ENCODE measurements at regions not wholly inside any gene's neighbourhood (a gene's known extent, or its start where the extent isn't known, plus 50 kb on each side); places are given as distances from the start of the nearest gene placed in this dataset.

DNA sequence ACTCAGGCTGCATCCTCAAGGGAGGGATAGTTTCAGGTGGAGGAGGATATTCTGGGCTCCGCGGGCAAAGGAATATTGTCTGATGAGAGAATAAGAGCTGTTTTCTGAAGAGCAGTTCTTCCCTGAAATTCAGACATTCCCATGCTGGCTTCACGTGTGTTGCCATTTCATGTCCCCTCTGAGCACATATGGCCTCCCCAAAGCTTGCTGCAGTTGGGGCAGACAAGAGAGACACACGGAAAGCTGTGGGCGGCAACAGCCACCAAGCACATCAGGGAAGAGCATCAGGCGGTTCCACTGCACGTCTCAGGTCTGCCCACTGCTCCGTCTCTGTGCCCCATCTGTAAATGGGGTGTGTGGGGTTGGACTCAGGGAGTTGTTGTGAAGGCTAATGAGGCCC is 247.5 kb upstream of the TSHZ3 start:
- in situ Hi-C loops (cut with HindIII; ENCODE audit: low sequenced_read_pairs), result no loop called here

DNA sequence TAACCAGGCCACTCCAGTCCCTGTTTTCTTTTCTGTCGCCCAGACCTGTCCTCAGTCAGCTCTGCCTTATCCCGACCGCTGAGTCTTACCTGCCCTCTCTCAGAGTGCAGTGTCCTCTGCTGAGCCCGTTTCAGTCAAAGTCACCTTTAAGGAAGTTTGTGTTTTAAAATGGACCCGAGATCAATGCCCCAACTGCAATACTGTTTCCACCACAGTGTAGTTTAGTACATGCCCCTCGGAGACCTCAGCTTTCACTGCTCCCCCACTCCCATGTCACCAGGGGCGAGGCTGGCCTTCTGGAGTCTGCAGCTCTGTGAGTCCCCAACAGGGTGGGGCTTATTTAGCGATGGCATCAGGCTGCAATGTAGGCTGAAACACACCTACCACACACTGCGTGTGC is 248.4 kb upstream of the TSHZ3 start:
- in situ Hi-C loops (cut with HindIII; ENCODE audit: low sequenced_read_pairs), result no loop called here

DNA sequence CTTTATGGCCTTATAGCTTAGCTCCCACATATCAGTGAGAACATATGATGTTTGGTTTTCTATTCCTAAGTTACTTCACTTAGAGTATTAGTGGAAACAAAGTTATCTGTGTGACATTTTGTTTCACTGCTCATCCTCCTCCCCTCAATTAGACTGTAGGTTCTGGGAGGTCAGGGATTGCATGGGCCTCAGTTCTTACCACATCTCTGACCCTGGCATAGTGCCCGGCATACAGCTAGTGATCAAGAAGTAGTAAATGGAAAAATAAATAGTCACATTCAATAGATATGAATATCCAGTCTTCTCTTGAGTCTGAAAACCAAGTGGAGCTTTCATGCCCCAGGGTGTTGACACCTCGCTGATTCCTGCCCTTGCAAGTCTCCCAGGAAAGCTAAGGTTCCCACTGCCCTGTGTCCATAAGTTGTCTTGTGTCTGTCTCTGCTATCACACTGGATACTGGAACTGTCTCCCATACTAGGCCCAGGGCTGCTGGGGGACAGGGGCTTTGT is 249.5 kb upstream of the TSHZ3 start:
- in situ Hi-C loops (cut with HindIII; ENCODE audit: low sequenced_read_pairs), result no loop called here

- in situ Hi-C loops (cut with HindIII; ENCODE audit: low sequenced_read_pairs), result no loop called here
Measured at GRCh38 chr19:31600731-31601295, 251.6 kb upstream of the TSHZ3 start.

- in situ Hi-C loops (cut with HindIII; ENCODE audit: low sequenced_read_pairs), result no loop called here
Measured at GRCh38 chr19:31601855-31602254, 252.6 kb upstream of the TSHZ3 start.

- in situ Hi-C loops (cut with HindIII; ENCODE audit: low sequenced_read_pairs), result no loop called here
Measured at GRCh38 chr19:31602548-31602947, 253.3 kb upstream of the TSHZ3 start.

DNA sequence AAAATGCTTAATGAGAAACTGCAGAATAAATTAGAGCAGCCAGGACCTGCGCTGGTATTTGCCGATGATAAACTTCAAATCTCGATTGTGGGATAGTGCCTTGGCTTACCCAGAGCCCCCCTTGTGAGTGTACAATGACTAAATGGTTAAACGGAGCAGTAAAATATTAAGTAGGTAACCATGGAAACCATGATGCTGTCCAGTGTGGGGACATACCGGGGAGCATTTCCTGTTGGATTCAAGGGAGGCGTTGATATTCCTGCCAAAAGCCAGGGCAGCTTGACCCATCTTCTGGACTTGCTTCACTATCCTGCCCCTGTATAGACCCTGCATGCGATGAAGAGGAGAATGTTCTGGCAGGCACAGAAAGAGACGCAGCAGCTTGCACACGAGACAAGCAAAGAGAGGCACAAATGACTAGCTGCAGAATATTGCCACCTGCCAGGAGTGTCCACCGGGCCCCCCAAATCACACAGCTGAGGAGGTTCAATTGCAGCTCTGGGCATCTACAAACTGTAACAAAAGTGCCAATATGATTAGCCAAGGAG is 255.3 kb upstream of the TSHZ3 start:
- in situ Hi-C loops (cut with HindIII; ENCODE audit: low sequenced_read_pairs), result no loop called here

DNA sequence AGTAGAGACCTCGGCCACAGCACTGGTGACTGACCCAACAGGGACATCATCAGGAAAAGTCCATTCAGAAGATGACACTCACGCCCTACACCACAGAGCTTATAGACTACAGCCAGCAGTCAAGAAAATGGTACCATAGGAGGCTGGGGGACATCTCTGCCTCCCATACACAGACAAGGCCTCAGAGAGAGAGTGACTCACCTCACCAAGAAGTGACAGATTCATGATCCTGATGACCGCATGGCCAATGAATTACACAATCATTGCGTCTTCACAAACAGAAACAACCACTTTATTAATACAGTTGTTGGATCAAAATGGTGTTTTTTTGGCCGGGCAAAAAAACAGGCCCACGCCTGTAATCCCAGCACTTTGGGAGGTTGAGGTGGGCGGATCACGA is 260.8 kb upstream of the TSHZ3 start:
- in situ Hi-C loops (cut with HindIII; ENCODE audit: low sequenced_read_pairs), result no loop called here

DNA sequence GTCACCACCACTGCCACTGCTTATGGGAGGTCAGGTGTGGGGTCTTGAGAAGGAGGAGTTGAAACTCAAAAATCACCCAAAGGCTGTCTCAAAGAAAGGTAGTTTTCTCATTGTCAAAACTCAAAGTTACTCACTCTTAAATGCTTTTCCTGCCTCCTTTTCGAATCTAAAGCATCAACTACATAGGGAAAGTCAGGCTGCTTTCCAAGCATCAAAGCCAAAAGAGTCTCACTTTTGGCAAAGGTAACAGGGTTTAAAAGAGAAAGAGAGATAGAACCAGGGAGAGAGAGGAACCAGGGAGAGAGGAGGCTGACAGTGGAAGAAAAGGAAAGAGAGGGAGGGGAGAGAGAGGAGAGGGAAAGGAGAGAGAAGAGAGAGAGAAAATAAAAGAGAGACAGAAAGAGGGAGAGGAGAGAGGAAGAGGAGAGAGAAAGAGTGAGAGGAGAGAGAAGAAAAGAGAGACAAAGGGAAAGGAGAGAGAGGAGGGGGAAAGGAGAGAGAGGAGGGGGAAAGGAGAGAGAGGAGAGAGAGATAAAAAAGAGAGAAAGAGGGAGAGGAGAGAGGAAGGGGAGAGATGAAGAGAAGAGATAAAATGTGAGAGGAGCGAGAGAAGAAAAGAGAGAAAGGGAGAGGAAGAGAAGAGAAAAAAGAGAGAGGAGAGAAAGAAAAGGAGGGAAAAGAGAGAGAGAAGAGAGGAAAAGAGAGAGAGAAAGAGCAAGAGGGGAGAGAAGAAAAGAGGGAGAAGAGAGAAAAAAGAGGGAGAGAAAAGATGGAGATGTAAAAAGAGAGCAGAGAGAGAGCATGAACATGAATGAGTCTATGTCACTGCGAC is 262.0 kb upstream of the TSHZ3 start:
- in situ Hi-C loops (cut with HindIII; ENCODE audit: low sequenced_read_pairs), result no loop called here

- in situ Hi-C loops (cut with HindIII; ENCODE audit: low sequenced_read_pairs), result no loop called here
Measured at GRCh38 chr19:31612873-31613272, 263.6 kb upstream of the TSHZ3 start.

DNA sequence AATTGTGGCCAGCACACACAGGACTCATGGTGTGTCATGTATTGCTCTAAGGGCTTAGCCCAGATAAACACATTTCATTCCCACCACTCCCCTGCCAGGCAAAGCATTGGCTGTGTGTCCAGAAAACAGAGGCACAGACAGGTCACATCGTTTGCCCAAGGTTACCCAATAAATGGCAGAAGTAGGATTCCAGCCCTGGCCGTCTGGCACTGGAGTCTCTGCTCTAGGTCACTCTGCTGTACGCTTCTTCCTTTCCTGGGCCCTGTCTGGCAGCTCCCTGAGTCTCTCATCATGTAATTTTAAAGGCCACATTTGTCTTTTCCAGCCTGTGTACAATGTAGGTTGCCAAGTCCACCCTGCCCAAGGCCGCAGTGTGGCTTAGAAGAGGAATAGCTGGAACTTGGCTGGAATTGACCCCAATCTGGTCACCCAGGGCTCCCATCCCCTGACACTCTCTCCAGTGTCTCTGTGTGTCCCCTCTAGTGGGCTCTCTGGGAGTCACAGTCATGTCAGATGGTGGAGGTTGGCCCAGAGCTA is 264.5 kb upstream of the TSHZ3 start:
- in situ Hi-C loops (cut with HindIII; ENCODE audit: low sequenced_read_pairs), result no loop called here

DNA sequence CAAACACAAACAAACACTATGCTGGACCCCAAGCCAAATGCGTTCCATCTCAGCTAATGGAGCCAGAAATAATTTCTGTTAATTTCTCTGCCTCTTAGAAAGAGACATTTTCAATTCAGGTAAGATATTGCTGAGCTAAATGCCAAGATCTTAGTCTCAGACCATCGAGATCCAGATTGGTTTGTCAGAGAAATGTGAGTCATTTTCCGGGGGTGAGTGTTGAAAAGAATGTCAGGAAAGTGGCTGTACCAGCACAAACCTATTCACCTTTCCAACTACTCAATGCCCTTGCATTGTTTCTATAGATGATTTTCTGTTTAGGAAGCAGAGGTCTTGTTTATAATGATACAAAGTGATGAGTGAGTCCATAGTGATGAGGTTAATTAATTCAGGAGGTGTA is 266.8 kb upstream of the TSHZ3 start:
- in situ Hi-C loops (cut with HindIII; ENCODE audit: low sequenced_read_pairs), result no loop called here

DNA sequence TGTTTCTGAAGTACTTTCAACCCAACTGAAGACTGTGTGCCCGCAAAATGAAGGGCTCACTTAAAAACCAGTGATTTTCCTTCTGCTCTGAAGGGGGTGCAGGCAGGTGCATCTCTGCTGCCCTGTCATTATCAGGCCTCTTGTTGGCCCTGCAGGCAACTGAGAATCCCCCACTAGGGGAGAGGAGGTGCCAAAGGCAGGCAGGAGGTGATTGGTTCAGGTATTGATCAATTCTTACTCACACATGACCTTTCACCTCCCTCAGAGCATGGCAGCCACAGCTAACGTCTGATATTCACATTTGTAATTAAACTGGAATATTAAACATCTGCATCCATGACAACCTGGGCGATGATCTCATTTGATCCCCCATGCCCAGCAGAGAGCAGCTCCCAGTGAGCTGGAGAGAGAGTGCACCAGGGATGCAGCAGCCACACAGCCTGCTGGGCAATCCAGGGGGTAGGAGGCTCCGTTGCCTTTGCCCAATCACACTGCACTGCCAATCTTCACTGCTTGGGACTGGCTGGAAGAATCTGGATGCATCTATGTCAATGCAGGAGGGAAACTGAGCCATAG is 267.9 kb upstream of the TSHZ3 start:
- in situ Hi-C loops (cut with HindIII; ENCODE audit: low sequenced_read_pairs), result no loop called here

GRCh38 chr19:31625056-31625455 is 275.8 kb upstream of the TSHZ3 start:
- in situ Hi-C loops (cut with HindIII; ENCODE audit: low sequenced_read_pairs), result no loop called here

GRCh38 chr19:31625575-31625974 is 276.3 kb upstream of the TSHZ3 start:
- in situ Hi-C loops (cut with HindIII; ENCODE audit: low sequenced_read_pairs), result no loop called here

DNA sequence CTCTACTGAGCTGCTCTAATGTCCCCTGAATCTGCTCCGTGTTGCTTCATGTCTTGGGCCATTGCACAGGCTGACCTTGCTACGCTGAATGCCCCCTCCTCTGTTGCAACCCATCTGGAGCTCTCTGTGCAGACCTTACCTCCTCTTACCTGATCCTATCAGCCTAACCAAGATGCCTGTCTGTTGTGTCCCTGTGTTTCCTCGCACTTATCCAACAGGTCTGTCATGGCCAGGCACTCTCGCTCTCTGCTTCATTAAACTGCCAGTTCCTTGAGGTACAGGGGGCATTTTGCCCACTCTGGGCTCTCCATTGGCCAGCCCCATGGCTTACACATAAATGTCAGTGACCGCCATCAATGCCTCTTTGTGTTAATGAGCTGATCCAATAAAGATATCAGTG is 277.7 kb upstream of the TSHZ3 start:
- in situ Hi-C loops (cut with HindIII; ENCODE audit: low sequenced_read_pairs), result no loop called here

DNA sequence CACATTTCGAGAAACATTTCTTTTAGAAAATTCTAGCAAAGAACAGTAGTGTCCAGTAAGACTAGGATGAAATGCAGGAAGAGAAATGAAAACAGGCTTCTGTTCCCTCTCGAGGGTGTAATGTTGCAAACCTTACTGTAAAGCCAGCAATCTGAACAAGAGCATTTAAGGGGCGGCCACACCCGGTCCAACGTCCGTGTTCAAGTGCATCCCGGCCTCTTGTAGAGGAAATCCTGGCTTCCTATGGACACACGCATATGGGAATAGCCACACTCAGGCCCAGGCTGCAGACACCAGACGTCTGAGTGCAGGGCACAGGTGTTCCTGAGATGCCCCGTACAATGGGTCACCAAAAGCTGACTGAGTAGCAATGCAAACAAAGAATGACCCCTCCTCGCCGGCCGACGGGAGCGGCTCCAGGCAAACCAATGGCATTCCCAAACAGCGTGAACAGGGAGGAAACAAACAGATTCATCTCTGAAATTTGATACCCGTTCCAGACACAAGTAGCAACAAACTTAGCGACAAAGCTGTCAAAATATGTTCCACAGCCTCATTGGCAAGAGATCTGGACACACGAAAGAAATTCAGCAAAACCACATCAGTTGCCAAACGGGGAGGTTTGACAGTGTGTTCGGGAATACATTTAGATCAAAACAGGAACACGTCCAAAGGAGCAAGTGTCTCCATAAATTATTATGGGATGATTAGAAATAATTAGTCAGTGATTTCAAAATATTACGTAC is 278.6 kb upstream of the TSHZ3 start:
- in situ Hi-C loops (cut with HindIII; ENCODE audit: low sequenced_read_pairs), result no loop called here

DNA sequence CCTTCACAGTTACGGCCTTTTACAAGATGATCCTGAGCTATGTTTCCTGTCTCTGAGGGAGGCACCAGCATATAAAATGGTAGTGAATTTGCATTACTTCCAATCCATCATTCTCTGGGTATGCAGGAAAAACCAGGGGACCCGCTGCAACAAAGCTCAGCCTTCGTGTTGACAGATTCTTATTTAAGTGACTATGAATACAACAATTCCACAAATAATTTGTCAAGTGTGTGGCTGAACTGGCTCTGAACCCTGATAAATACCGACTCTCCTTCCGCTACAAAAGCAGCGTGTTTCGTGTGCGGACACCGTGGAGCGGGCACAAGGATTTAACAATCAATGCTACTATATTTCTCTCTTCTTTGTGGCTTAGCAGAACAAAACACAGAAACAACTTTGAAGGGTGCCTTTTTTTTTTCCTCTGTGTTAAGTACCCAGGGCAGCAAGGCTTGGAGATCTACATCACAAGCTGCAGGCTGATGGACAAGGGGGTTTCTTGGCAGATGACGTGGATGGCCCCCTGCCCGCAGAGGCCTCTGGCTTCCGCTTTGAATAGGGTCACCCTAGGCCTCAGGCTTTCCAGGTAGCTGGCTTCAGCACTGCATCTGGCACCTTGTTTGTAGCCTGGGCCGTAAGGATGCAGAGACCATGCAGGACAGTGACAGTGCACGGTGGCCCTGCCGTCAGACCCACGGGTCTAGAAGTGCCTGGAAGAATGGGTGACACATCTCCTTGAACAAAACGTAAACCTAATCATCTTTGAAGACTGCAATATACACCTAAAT is 280.5 kb upstream of the TSHZ3 start:
- in situ Hi-C loops (cut with HindIII; ENCODE audit: low sequenced_read_pairs), result no loop called here

DNA sequence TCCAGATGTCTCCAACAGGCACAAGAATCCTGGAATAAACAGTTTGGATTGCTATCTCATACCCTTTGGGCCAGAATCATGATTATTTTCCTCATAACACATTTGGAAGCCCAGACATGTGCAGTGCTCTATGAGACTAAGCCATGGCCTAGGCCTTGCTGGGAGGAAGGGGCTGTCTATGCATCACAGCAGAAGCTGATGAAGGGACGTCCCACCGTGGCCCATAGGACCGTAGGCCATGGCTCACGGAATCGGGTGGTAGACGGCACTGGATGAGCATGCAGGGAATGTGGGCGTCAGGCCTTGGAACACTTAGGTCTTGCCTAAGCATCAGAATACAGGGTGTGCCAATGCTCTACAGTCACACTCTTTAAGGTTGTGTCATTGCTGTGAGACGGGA is 283.8 kb upstream of the TSHZ3 start:
- in situ Hi-C loops (cut with HindIII; ENCODE audit: low sequenced_read_pairs), result no loop called here

DNA sequence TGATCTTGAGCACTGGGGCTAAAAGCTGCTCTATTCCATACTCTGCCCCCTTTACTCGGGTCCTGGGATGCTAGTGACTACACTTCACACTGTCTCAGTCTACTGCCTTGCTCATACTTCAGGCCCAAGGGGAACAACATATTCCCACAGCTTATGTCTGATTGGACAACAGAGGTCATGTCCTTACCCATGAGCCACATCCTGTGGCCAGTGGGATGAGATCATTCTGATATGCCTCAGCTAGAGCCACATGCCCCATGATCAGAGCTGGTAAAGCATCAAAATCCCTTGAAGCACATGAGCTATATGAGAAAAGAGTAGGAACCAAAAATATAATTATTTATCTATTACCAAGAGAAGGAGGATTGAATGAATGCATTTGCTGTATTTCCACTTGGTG is 290.1 kb upstream of the TSHZ3 start:
- in situ Hi-C loops (cut with HindIII; ENCODE audit: low sequenced_read_pairs), result no loop called here

Data from DLD1 (cell line).